HL-60 (cell line): ENCODE measurements at regions not wholly inside any gene's neighbourhood (a gene's known extent, or its start where the extent isn't known, plus 50 kb on each side); places are given as distances from the start of the nearest gene placed in this dataset.

Source experiments
- DNase-seq, 2 experiments: peaks; one replicate each; pipeline ENCODE4 v3.0.0-alpha.2; 2010 to 2020; ENCODE audit warnings: low read depth in 1 of 2, low spot score in 1 of 2
- H3K27ac ChIP-seq: fragments of 250-450 bp; sonication (Bioruptor Pico); replicated peaks from 2 replicates; pipeline ENCODE4 v1.5.1; 2020; ENCODE audit warnings: mild to moderate bottlenecking, moderate library complexity
- H3K27me3 ChIP-seq: fragments of 250-450 bp; sonication (Bioruptor Pico); 2 replicates; pipeline ENCODE4 v1.5.1; 2021; ENCODE audit warnings: mild to moderate bottlenecking, moderate library complexity; ENCODE audit not compliant: insufficient read depth, poor library complexity, severe bottlenecking
- H3K4me3 ChIP-seq: replicated peaks from 2 replicates; pipeline ENCODE4 v1.5.1; 2011; ENCODE audit warnings: mild to moderate bottlenecking, control low read depth, low read length; ENCODE audit not compliant: insufficient read depth
- CTCF ChIP-seq: IDR thresholded peaks from one replicate; pipeline ENCODE4 v1.5.1; 2011; ENCODE audit warnings: low read length, control low read depth, inconsistent platforms; ENCODE audit not compliant: insufficient read depth
- GABPA ChIP-seq: IDR thresholded peaks from 2 replicates; pipeline ENCODE4 v1.6.1; 2012; ENCODE audit warnings: low read depth
- POLR2AphosphoS5 ChIP-seq: IDR thresholded peaks from 2 replicates; pipeline ENCODE4 v1.6.1; 2012; ENCODE audit warnings: low read depth
- SPI1 ChIP-seq: IDR thresholded peaks from 2 replicates; pipeline ENCODE4 v1.6.1; 2012; ENCODE audit warnings: low read depth, mild to moderate bottlenecking, borderline replicate concordance
- TF ChIP-seq, protein P1 (sequence below): IDR thresholded peaks from 2 replicates; pipeline ENCODE4 v1.6.1; 2012; ENCODE audit warnings: low read depth; ENCODE audit not compliant: insufficient replicate concordance

DNA sequence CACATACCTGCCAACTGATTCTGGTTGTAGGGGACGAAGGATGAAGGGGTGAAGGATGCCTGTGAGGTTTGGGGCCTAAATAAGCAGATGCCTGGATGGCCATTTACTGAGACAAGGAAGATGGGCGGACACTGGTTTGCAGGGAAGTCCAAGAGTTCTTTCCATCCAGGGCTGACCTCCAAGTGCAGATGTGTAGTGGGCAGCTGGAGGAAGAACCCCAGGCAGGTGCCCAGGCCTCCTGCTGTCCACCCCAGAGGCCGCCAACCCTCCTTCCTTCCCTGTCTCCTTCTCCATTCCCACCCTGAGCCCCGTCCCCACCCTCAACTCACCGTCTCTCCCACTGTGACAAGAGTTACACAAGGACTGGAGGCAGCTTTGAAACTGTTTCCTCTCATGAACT lies 171.5 kb downstream of the KATNAL1 start:
- H3K27me3 ChIP-seq = no peaks in the 10 kb centered on the region
- H3K4me3 ChIP-seq = no peak overlapping the region
- no peak overlapping the region for H3K27ac ChIP-seq
- no peak for DNase-seq
- no peak for TF ChIP-seq SPI1
- no peak for TF ChIP-seq CTCF
- TF ChIP-seq POLR2AphosphoS5 = no peak
- TF ChIP-seq, protein P1, sequence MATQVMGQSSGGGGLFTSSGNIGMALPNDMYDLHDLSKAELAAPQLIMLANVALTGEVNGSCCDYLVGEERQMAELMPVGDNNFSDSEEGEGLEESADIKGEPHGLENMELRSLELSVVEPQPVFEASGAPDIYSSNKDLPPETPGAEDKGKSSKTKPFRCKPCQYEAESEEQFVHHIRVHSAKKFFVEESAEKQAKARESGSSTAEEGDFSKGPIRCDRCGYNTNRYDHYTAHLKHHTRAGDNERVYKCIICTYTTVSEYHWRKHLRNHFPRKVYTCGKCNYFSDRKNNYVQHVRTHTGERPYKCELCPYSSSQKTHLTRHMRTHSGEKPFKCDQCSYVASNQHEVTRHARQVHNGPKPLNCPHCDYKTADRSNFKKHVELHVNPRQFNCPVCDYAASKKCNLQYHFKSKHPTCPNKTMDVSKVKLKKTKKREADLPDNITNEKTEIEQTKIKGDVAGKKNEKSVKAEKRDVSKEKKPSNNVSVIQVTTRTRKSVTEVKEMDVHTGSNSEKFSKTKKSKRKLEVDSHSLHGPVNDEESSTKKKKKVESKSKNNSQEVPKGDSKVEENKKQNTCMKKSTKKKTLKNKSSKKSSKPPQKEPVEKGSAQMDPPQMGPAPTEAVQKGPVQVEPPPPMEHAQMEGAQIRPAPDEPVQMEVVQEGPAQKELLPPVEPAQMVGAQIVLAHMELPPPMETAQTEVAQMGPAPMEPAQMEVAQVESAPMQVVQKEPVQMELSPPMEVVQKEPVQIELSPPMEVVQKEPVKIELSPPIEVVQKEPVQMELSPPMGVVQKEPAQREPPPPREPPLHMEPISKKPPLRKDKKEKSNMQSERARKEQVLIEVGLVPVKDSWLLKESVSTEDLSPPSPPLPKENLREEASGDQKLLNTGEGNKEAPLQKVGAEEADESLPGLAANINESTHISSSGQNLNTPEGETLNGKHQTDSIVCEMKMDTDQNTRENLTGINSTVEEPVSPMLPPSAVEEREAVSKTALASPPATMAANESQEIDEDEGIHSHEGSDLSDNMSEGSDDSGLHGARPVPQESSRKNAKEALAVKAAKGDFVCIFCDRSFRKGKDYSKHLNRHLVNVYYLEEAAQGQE = no peak
- no peak for TF ChIP-seq GABPA

DNA sequence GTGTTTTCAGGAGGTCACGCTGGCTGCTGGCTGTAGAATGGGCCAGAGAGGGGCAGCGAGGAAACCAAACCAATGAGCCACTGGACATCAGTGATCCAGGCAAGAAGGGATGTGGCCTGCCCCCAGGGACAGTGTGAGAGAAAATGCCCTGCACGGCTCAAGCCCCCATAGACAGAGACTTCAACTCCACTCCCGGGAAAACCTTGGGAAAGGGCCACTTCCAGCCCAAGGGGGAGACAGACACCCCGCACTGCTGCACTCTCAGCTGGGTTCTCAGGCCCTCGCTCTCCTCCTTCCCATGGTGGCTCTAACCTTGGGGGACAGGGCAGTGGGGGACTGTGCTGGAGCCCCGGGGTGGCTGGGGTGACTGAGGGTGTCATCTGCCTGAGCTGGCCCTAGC lies 172.0 kb downstream of the KATNAL1 start:
- no peak overlapping the region for H3K27ac ChIP-seq
- DNase-seq = no peak
- no peaks in the 10 kb centered on the region for H3K27me3 ChIP-seq
- no peak overlapping the region for H3K4me3 ChIP-seq
- no peak for TF ChIP-seq POLR2AphosphoS5
- no peak for TF ChIP-seq GABPA
- TF ChIP-seq CTCF = no peak
- no peak for TF ChIP-seq SPI1
- TF ChIP-seq, protein P1 = no peak

DNA sequence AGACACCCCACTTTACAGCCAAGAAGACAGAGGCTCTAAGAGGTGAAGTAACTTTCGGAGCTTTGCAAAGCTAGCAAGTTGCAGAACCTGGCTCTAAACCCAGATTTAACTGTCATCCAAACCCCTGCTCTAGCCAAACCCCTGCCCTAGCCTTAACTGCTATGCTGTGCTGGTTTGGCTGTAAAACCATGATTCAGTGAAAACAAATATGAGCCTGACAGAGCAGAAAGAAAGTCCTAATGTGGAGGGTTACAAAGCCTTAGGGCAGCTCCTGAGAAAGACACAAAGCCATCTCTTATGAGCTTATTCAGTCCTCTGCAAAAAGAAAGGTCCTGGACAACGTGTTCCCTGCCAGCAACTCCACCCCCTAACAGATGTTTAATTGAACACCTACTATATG lies 172.8 kb downstream of the KATNAL1 start:
- Histone ChIP-seq H3K4me3 (no peak overlapping the region), H3K27ac (no peak overlapping the region), H3K27me3 (no peaks in the 10 kb centered on the region)
- TF ChIP-seq CTCF (no peak), SPI1 (no peak)
- DNase-seq = no peak

DNA sequence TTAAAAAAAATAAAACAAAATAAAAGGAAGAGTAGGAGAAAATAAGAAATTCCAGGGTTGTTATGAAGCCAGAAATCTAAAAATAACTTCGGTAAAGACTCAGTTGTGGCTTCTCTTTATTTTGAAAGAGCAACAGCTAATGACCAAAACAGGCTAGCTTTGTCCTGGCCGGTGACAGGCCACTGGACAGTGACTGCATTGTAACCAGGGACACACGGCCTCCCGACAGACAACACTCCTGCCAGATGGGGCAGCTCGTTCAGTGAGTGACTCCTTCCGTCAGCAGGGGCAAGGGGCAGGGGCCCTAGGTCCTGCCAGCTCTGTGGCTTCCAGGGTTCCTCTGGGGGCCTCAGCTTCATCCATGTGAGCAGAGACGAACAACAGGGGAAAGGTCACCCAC lies 173.4 kb downstream of the KATNAL1 start:
- no peak for DNase-seq
- Histone ChIP-seq H3K4me3 (no peak overlapping the region), H3K27me3 (no peaks in the 10 kb centered on the region), H3K27ac (no peak overlapping the region)
- TF ChIP-seq CTCF = no peak
- no peak for TF ChIP-seq GABPA
- no peak for TF ChIP-seq SPI1
- TF ChIP-seq, protein P1 = no peak
- TF ChIP-seq POLR2AphosphoS5 = no peak
